SU-DHL-6 (cell line): ENCODE measurements at regions not wholly inside any gene's neighbourhood (a gene's known extent, or its start where the extent isn't known, plus 50 kb on each side); places are given as distances from the start of the nearest gene placed in this dataset.

Experiments used
- H2AFZ ChIP-seq: fragments of 200-600 bp; sonication (generic); 2 replicates; pipeline ENCODE4 v1.6.1; 2014; ENCODE audit warnings: low read depth, mild to moderate bottlenecking, moderate library complexity, mixed read lengths, antibody characterized with exemption, low read length; ENCODE audit not compliant: severe bottlenecking
- H3F3A ChIP-seq: fragments of 200-600 bp; shearing (Covaris generic); 2 replicates; pipeline ENCODE4 v1.6.0; 2016; ENCODE audit warnings: antibody characterized with exemption, mild to moderate bottlenecking; ENCODE audit not compliant: insufficient read depth
- H3K27ac ChIP-seq: fragments of 200-600 bp; sonication (generic); 2 replicates; pipeline ENCODE4 v1.5.1; 2016; ENCODE audit warnings: low read depth, mild to moderate bottlenecking, low read length, moderate library complexity, mixed read lengths
- H3K27me3 ChIP-seq: fragments of 200-600 bp; sonication (generic), shearing (Covaris generic); 2 replicates; pipeline ENCODE4 v1.6.0; 2014; ENCODE audit warnings: mild to moderate bottlenecking, low read length
- H3K36me3 ChIP-seq: fragments of 200-600 bp; sonication (generic); 2 replicates; pipeline ENCODE4 v1.6.1; 2014; ENCODE audit warnings: mild to moderate bottlenecking, low read length, mixed read lengths
- H3K4me2 ChIP-seq: fragments of 300-600, 200-600 bp; shearing (Covaris generic), sonication (generic); 2 replicates; pipeline ENCODE4 v1.6.0; 2014; ENCODE audit warnings: low read length, low read depth, mild to moderate bottlenecking; ENCODE audit not compliant: poor library complexity, severe bottlenecking
- H3K4me3 ChIP-seq: fragments of 200-600 bp; sonication (generic); 2 replicates; pipeline ENCODE4 v1.5.1; 2014; ENCODE audit warnings: antibody characterized with exemption, low read length, mild to moderate bottlenecking, mixed read lengths; ENCODE audit not compliant: insufficient read depth, poor library complexity, severe bottlenecking
- H3K79me2 ChIP-seq: fragments of 200-600 bp; sonication (generic); 2 replicates; pipeline ENCODE4 v1.6.1; 2014; ENCODE audit warnings: mild to moderate bottlenecking, low read length, moderate library complexity; ENCODE audit not compliant: insufficient read depth
- H3K9ac ChIP-seq: fragments of 200-600 bp; sonication (generic); 2 replicates; pipeline ENCODE4 v1.7.0; 2014; ENCODE audit warnings: mild to moderate bottlenecking, low read length
- H3K9me2 ChIP-seq: fragments of 200-600 bp; sonication (generic); replicated peaks from 2 replicates; pipeline ENCODE4 v1.6.1; 2014; ENCODE audit warnings: low read length; ENCODE audit not compliant: insufficient read depth
- H3K9me3 ChIP-seq: fragments of 200-600 bp; sonication (generic); 2 replicates; pipeline ENCODE4 v1.6.1; 2014; ENCODE audit warnings: low read length, mixed read lengths; ENCODE audit not compliant: insufficient read depth
- H4K20me1 ChIP-seq: fragments of 200-600 bp; sonication (generic); 2 replicates; pipeline ENCODE4 v1.6.1; 2014; ENCODE audit warnings: low read depth, mild to moderate bottlenecking, antibody characterized with exemption, low read length, moderate library complexity, mixed read lengths
- CTCF ChIP-seq: fragments of 200-600 bp; sonication (generic); IDR thresholded peaks from one replicate; pipeline ENCODE4 v1.5.1; 2017; ENCODE audit warnings: antibody characterized with exemption, mild to moderate bottlenecking, low read length, moderate library complexity; ENCODE audit not compliant: insufficient read depth, poor library complexity, severe bottlenecking
- EZH2phosphoT487 ChIP-seq: fragments of 200-600 bp; sonication (generic), shearing (Covaris generic); conservative IDR thresholded peaks from 2 replicates; pipeline ENCODE4 v1.6.1; 2018; ENCODE audit warnings: mild to moderate bottlenecking, antibody characterized with exemption, low read length, moderate library complexity, mixed read lengths

GRCh38 chr3:18738393-18739098 is 313.4 kb upstream of the SATB1 start:
- no peaks in the 10 kb centered on the region for H3F3A ChIP-seq
- no peaks in the 10 kb centered on the region for H3K9me3 ChIP-seq
- no peak overlapping the region for H3K9ac ChIP-seq
- H3K27ac ChIP-seq: no peak overlapping the region
- no peak overlapping the region for H2AFZ ChIP-seq
- no peaks in the 10 kb centered on the region for H3K36me3 ChIP-seq
- TF ChIP-seq CTCF (no peak), EZH2phosphoT487 (no peak)
- H3K9me2 ChIP-seq: no peaks in the 10 kb centered on the region
- H3K27me3 ChIP-seq: no peaks in the 10 kb centered on the region
- H3K4me3 ChIP-seq: no peak overlapping the region
- no peaks in the 10 kb centered on the region for H3K79me2 ChIP-seq
- H3K4me2 ChIP-seq: no peak overlapping the region
- no peaks in the 10 kb centered on the region for H4K20me1 ChIP-seq

- Histone ChIP-seq H3K4me2 (no peak overlapping the region), H3F3A (no peaks in the 10 kb centered on the region), H3K9me2 (no peaks in the 10 kb centered on the region), H3K36me3 (no peaks in the 10 kb centered on the region), H3K27ac (no peak overlapping the region), H3K9me3 (no peaks in the 10 kb centered on the region), H3K9ac (no peak overlapping the region), H3K79me2 (no peaks in the 10 kb centered on the region), H2AFZ (no peak overlapping the region), H4K20me1 (no peaks in the 10 kb centered on the region), H3K4me3 (no peak overlapping the region), H3K27me3 (no peaks in the 10 kb centered on the region)
- TF ChIP-seq CTCF: no peak
- TF ChIP-seq EZH2phosphoT487: no peak
Observed at GRCh38 chr3:18735005-18735404, 309.9 kb upstream of the SATB1 start.

- Histone ChIP-seq H4K20me1 (no peaks in the 10 kb centered on the region), H3K27ac (no peak overlapping the region), H3K79me2 (no peaks in the 10 kb centered on the region), H3K9ac (no peak overlapping the region), H3K27me3 (no peaks in the 10 kb centered on the region), H3K36me3 (no peaks in the 10 kb centered on the region), H3K9me2 (no peaks in the 10 kb centered on the region), H3K4me2 (no peak overlapping the region), H2AFZ (no peak overlapping the region), H3F3A (no peaks in the 10 kb centered on the region), H3K9me3 (no peaks in the 10 kb centered on the region), H3K4me3 (no peak overlapping the region)
- TF ChIP-seq EZH2phosphoT487 (no peak), CTCF (no peak)
Observed at GRCh38 chr3:18734309-18734708, 309.2 kb upstream of the SATB1 start.
